ENCODE measurements at regions not wholly inside any gene's neighbourhood (a gene's known extent, or its start where the extent isn't known, plus 50 kb on each side); places are given as distances from the start of the nearest gene placed in this dataset.
"Not testable (repeated sequence)": the region's sequence is repeated elsewhere in the genome, so short reads cannot be mapped to it uniquely, and the experiment has no call there.

GRCh38 chr10:117457932-117458331 is 82.7 kb upstream of the PDZD8 start:
- DNase-seq (ENCODE audit: low read depth): no peak

GRCh38 chr10:117457071-117457810 is 82.0 kb upstream of the PDZD8 start:
- no peak for DNase-seq (ENCODE audit: low read depth)

GRCh38 chr10:117455346-117455745 is 80.1 kb upstream of the PDZD8 start:
- no peak for DNase-seq (ENCODE audit: low read depth)

- no peak for DNase-seq (ENCODE audit: low read depth)
Measured at GRCh38 chr10:117454502-117454901, 79.3 kb upstream of the PDZD8 start.

- DNase-seq (ENCODE audit: low read depth): not testable (repeated sequence)
Measured at GRCh38 chr10:117453484-117453883, 78.2 kb upstream of the PDZD8 start.

- no peak for DNase-seq (ENCODE audit: low read depth)
Measured at GRCh38 chr10:117450940-117451339, 75.7 kb upstream of the PDZD8 start.

GRCh38 chr10:117449636-117450035 is 74.4 kb upstream of the PDZD8 start:
- DNase-seq (ENCODE audit: low read depth): no peak

GRCh38 chr10:117448802-117449201 is 73.6 kb upstream of the PDZD8 start:
- no peak for DNase-seq (ENCODE audit: low read depth)

GRCh38 chr10:117445992-117446391 is 70.8 kb upstream of the PDZD8 start:
- DNase-seq (ENCODE audit: low read depth): no peak

GRCh38 chr10:117444497-117445040 is 69.3 kb upstream of the PDZD8 start:
- DNase-seq (ENCODE audit: low read depth): no peak

GRCh38 chr10:117443686-117444041 is 68.4 kb upstream of the PDZD8 start:
- DNase-seq (ENCODE audit: low read depth): no peak

GRCh38 chr10:117442944-117443685 is 67.9 kb upstream of the PDZD8 start:
- DNase-seq (ENCODE audit: low read depth): no peak

- DNase-seq (ENCODE audit: low read depth): no peak
Measured at GRCh38 chr10:117442521-117442920, 67.3 kb upstream of the PDZD8 start.

- no peak for DNase-seq (ENCODE audit: low read depth)
Measured at GRCh38 chr10:117441812-117442443, 66.7 kb upstream of the PDZD8 start.

GRCh38 chr10:117441361-117441760 is 66.1 kb upstream of the PDZD8 start:
- DNase-seq (ENCODE audit: low read depth): no peak

GRCh38 chr10:117439243-117439912 is 64.1 kb upstream of the PDZD8 start:
- no peak for DNase-seq (ENCODE audit: low read depth)

- no peak for DNase-seq (ENCODE audit: low read depth)
Measured at GRCh38 chr10:117432866-117433265, 57.6 kb upstream of the PDZD8 start.

- no peak for DNase-seq (ENCODE audit: low read depth)
Measured at GRCh38 chr10:117431160-117431559, 55.9 kb upstream of the PDZD8 start.

- DNase-seq (ENCODE audit: low read depth): not testable (repeated sequence)
Measured at GRCh38 chr10:117430535-117430934, 55.3 kb upstream of the PDZD8 start.

GRCh38 chr10:117429643-117430265 is 54.5 kb upstream of the PDZD8 start:
- DNase-seq (ENCODE audit: low read depth): no peak

GRCh38 chr10:117427356-117427755 is 52.1 kb upstream of the PDZD8 start:
- DNase-seq (ENCODE audit: low read depth): no peak

Data from non-pigmented ciliary epithelial cell (primary cell).